AG10803 (cell line): ENCODE measurements at regions not wholly inside any gene's neighbourhood (a gene's known extent, or its start where the extent isn't known, plus 50 kb on each side); places are given as distances from the start of the nearest gene placed in this dataset.

Experiments used
- DNase-seq: peaks from one replicate; pipeline ENCODE4 v3.0.0; 2010; ENCODE audit warnings: low read depth
- H3K4me3 ChIP-seq: 2 replicates; pipeline ENCODE4 v1.5.1; 2011; ENCODE audit warnings: mild to moderate bottlenecking, low read length, control low read depth
- CTCF ChIP-seq: conservative IDR thresholded peaks from 2 replicates; pipeline ENCODE4 v1.5.1; 2011; ENCODE audit warnings: mild to moderate bottlenecking, low read length, control low read depth, inconsistent platforms

DNA sequence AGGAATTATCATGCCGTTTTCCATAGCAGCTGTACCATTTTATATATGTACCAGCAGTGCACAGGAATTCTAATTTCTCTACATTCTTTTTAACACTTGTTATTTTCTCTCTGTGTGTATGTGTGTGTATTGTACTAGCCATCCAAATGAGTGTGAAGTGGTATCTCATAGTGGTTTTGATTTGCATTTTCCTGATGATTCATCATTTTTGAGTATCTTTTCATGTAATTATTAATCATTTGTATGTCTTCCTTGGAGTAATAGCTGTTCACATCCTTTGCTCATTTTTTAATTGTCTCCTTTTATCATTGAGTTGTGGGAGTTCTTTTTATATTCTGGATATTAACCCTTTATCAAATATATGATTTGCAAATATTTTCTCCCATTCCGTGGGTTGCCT is 95.6 kb upstream of the MANSC4 start:
- no peak for TF ChIP-seq CTCF
- H3K4me3 ChIP-seq: no peak overlapping the region
- DNase-seq: no peak

DNA sequence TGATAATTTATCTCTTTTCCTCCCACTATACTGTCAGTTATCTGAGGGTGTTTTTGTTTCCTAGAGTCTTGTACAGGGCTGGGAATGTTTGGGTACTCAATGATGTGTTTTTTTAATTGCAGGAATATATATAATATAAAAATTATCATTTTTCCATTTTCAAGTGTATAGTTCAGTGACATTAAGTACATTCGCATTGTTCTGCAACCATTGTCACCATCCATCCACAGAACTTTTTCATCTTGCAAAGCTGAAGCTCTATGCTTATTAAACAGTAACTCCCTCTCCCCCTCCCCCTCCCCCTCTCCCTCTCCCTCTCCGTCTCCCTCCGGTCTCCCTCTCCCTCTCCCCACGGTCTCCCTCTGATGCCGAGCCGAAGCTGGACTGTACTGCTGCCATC is 93.0 kb upstream of the MANSC4 start:
- TF ChIP-seq CTCF: no peak
- no peak overlapping the region for H3K4me3 ChIP-seq
- no peak for DNase-seq

DNA sequence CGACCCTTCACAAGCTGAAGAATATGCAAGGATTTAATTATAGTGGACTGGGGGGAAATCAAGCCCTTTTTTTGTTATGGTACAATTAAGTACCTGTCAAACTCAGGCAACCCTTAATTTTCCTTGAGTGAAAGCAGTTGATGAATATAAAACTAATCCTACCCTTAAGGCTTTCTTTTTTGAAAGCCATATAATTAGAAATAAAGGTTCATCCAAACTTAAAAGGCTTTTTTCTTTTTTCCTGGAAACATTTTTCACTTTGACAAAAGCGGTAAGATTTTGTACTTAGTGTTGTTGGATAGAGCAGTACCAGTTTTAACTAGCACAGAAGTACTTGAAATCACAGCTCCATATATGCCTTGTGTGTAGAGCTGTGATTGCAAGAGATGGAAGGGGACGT is 91.9 kb upstream of the MANSC4 start:
- no peak for DNase-seq
- no peak overlapping the region for H3K4me3 ChIP-seq
- TF ChIP-seq CTCF: no peak

GRCh38 chr12:27870939-27871338 is 90.9 kb upstream of the MANSC4 start:
- TF ChIP-seq CTCF: no peak
- H3K4me3 ChIP-seq: no peak overlapping the region
- peak; percentile 90 for DNase-seq

DNA sequence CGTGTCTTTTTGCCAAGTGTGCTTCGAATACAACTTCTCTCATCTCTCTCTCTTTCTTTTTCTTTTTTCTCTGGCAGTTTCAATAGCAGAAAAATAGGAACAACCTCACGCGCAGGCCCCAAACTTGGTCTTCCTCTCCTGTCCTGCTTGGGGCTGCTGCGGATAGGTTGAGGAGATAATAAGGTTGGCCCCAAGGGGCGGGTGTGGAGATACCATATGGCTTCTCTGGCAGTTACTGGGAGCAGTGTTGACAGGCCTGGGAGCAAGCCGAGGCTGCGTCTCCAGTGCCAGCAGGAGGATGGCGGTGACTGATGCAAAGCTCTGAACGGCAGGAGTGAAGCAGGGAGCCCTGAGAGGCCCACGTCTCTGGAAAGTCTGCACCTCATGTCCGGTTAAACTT is 89.5 kb upstream of the MANSC4 start:
- H3K4me3 ChIP-seq: no peak overlapping the region
- DNase-seq: peak; percentile 22
- TF ChIP-seq CTCF: no peak

- DNase-seq: peak; percentile 95
- TF ChIP-seq CTCF: no peak
- no peak overlapping the region for H3K4me3 ChIP-seq
These were observed 88.1 kb upstream of the MANSC4 start for GRCh38 chr12:27868139-27868538.

DNA sequence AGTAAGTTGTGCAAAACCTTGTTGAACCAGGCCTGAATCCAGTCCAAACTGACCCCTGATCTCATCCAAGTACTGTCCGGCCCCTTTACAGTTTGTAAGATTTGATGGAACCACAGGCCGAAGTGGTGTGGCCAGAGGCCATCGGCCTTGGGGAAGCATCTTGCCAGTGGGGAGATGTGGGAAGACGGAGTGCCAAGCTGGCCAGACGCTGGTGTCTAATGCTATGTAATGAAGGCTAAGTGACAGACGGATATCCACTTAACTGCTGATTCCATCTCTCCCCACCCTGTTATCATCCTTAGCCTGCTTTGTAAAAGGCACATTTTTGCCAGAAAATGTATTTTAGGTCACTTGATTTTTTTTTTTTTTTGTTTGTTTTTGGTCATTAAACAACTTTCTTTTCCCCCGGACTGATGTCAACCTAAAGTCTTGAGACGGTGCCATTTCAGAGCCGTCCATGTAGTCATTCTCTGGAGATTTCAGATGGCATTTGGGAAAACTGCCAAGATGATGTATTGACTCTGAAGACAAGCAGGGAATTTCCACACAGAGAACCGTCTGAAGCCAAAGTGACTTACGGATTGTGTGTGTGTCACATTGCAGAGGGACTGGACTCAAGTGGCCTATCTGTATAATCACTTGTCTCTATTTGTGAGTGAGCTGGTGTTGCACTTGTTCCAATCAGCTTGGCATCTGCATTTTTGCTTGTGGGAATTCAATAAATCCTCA is 86.5 kb upstream of the MANSC4 start:
- TF ChIP-seq CTCF: no peak

More for the DNA sequence above, 86.5 kb upstream of the MANSC4 start:
- DNase-seq: peak; percentile 79
- no peak overlapping the region for H3K4me3 ChIP-seq
